Amniotic stem cell (primary cell): ENCODE measurements at regions not wholly inside any gene's neighbourhood (a gene's known extent, or its start where the extent isn't known, plus 50 kb on each side); places are given as distances from the start of the nearest gene placed in this dataset.

Experiments
- DNase-seq: peaks from one replicate; lab custom pipeline; 2025; lab: John Stamatoyannopoulos, UW

DNA sequence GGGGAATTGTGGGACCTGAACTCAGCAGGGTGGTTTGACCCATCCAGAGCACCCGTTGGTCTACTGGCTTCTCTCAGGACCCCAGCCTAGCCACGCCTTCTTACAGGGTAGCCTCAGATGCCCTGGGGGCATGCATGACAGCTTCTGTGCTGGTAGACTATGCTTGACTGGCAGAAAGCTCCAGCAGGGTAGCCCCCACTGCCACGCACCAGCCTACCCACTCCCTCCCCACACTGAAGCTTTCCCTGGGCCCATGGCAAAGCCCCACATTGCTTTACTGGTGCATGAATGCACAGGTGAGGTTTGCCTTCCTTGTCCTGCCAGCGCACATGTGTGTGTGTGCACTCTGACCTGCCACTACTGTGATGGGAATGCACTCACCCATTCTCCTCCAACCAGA lies 772.2 kb downstream of the LRFN5 start:
- no peak for DNase-seq

DNA sequence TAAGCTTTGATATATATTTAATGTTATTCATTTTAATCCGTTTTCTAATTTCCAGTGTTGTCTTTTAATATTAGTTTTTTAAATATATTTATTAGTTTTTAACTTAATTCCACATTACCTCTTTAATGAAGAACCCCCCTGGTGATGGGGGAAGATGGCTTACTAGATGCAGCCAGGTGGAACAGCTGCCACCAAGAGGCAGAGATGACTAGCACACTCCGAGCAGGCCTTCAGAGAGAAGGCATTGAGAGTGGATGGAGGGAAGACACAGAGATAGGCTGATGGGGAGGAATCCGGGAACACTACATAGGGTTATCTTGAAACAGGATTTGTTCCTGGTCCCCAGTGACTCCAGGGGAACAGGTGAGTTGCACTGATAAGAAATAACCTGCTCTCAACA lies 771.6 kb downstream of the LRFN5 start:
- no peak for DNase-seq

DNA sequence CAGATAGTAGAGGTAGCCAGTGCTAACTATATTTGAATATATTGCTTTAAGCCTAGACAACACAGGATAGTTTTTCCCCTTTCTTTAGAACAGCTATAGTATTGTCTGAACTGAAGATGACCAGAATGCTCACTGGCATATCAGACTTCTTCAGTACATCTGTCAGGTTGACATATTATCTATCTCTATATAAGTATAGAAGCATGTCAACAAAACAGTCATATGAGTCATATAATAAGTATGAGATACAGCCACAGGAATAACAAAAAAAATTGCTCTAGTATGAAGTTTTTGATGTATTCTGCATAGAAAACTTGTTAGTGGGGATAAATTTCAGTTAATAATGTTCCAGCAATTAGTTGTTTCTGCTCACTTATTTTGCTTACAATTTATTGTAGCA lies 767.7 kb downstream of the LRFN5 start:
- DNase-seq, result no peak

DNA sequence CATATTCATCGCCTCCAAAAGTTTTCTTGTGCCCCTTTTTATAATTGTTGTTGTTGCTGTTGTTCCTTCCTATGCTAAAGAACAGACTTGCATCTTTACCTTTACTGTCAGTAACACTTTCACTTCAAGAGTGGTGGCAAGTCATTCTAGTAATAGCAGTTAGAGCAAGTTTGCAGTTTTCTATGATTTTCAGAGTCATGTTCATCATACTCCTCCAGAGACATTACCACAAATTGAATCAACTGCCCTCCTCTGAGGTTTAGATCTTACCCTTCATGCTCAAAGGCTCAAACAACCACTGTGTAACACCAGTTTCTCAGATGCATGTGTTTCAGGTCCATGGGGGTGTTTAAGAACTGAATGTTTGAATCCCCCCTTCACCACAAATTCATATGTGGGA lies 763.4 kb downstream of the LRFN5 start:
- no peak for DNase-seq

DNA sequence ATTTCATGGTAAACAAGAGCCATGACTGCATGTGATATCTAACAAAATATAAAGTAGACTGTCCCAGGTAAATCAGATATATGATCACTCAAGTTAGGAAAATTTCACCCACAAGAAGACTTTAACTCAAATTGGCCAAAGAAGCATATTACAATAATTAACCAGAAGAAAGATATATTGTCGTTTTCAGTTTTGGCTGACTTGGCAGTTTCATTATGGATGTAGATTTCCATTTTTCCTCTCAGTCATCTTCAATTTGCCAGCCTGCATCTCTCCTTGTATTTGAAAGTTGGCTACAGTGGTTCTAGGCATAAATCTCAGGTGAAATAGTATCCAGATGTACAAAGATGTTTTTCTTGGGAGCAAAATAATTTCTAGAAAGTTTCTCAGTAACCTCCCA lies 761.6 kb downstream of the LRFN5 start:
- DNase-seq, result no peak

DNA sequence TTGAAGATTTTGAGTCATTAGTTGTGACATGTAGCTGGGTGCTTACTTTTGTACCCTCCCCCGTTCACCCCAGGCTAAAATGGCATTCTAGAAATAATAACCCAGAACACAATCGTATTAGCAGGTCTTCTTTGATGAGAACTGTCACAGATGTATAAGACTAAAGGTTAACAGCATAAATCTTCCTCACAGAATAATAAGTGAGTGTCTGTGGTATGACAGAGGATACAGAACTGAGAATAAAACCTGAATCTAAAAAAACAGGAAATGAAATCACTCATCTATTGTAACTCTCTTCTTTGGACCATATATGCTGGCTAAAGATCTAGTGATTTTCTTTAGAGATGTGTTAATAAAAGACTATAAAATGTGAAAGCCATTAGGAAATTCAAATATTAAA lies 746.6 kb downstream of the LRFN5 start:
- DNase-seq, result no peak

DNA sequence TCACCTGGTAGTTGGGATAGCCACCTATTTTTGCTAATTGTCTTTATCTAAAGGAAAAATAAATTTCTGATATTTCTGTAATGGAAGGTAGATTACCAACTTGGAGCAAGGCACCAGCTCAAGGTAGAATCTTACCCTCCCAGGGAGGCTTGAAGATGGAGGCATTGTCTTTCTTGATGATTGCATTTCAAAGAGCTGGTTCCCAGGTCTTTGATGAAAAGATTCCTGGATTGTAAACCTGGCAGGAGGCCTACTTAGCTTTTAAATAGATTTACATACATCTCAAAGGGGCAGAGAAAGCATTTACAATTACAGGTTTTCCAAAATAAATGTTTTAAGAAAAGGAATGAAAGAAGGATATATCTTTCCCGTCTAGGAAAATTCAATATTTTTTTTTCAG lies 729.2 kb downstream of the LRFN5 start:
- DNase-seq, result no peak

DNA sequence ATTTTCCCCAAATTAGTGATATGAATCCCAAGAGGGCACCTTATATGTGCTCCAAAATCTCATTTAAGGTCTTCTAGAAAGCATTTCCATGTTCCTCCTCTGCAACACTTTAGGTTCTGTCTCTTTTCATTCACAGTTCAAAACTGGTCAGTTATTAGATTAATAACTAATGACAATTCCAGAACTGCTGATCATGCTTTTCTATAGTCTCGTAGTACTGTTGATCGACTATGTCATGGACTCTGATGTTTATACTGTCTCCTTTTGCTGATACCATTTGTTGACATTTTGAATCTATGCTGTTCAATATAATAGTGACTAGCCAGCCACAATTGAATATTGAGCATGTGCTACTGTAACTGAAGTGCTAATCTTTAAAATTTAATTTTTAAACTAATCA lies 728.3 kb downstream of the LRFN5 start:
- DNase-seq, result no peak

DNA sequence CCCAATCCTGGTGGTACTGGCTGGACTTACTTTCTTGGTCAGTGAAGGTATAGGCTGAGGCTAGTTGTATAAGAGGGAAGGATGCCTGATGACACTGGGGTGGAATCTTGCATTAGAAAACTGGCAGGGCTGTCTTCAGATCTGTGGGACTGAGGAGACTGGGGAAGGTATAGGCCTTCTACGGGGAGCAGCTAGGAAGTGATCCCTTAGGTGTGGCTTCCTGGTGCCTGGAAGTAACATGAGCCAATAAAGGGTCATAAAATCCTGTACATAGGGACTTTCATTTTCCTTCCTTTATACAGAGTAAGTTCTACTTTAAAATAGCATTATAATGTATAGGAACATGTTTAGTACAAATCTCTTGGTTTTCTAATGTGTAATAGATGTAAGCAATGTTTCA lies 716.8 kb downstream of the LRFN5 start:
- no peak for DNase-seq

DNA sequence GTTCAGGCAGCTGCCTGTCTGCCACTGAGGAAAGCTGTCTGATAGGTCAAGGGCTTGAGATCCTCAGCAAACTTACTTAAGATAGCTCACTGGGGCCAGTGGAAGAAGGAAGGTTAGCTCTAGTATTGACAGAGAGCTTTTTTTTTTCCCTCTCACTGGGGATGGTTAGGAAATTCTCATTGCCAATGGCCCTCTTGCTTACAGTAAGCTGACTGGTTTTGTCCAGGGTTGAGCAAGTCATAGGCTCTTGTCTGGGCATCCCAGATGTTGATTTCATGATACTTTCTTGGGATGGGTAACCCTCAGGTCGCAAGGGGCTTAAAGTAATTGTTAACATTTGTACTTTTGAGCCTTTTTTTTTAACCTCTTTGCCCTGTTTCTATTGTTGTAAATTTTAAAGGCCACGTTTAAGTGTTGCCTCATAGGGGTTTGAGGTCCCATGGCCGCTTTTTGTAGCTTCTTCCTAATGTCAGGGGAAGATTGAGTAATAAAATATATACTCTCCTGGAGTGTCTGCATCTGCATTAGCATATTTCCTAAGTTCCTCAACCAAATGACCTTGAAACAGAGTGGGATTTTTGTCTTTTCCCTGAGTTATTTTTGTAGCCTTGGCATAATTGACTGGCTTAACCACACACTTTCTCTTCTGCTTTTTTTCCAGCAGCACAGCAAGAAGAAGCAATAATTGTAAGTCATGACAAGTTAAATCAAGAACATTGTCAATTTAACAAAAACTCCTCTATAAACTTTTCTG lies 716.0 kb downstream of the LRFN5 start:
- DNase-seq, result no peak

DNA sequence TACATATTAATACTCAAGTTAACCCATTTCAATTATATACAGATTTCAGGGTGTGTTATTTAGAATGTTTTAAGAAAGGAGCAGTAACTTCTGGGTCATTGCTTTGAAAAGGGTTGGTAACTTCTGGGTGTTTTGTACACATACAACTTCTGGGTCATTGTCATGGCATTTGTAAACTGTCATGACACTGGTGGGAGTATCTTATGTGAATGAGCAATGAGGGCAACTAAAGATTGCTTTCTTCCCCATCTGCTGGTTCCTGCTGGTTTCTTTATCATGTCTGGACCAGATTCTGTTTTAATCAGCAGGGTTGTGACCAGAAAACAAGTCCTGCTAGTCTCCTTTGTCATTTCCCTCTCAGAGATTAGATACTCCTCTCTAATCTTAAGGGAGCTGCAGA lies 713.3 kb downstream of the LRFN5 start:
- DNase-seq, result no peak

DNA sequence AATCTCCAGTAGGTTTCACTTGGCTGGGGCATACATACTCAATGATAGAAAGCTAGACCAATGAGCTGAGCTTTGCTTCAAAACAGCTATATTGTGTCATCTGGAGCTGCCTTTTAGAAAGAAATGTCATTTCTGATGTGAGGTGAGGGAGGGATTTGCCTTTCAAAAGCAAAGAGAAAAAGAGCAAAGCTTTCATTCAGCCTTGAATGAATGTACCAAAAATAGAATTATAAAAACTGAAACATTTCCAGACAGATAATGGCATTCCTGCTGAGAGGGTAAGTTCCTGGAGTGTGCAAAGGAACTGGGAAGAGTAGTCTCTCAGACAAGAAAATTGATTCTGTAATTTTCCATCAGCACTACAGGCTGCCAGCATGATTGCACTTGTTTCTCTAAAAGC lies 710.0 kb downstream of the LRFN5 start:
- no peak for DNase-seq

DNA sequence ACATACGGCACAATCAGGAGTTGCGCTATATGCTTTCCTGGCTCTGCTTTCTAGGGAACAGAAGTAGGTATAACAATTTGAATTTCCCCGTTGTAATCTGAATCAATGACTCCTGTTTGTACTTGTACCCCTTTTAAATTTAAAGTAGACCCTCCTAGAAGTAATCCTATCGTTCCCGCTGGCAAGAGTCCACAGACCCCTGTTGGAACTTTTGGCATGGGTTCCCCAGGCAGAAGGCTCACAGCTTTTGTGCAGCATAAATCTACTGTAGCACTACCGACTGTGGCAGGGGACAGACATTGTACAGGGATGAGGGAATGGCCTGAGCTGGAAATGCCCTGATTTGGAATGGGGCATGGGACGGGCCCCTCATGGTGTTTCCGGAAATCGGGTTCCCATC lies 705.2 kb downstream of the LRFN5 start:
- DNase-seq, result no peak

DNA sequence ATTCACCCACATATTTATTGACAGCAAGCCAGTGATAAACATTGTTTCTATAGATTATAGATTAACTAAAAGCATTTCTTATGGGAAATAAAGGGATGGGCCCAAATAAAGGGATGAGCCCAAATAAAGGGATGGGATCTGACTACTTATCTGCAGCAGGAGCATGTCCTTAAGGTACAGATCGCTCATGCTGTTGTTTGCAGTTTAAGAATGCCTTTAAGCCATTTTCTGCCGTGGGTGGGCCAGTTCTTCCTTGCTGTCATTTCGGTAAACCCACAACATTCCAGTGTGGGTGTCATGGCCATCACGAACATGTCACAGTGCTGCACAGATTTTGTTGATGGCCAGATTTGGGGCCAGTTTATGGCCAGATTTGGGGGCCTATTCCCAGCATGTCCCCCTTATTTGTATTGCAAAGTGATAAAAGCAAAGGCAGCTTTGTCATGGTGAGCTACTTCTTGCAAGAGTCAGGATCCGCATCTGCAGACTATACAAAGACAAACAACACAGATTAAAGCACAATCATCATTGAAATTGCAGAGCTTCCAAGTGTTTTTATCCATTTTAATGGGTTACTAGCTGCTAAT lies 700.7 kb downstream of the LRFN5 start:
- DNase-seq, result no peak

DNA sequence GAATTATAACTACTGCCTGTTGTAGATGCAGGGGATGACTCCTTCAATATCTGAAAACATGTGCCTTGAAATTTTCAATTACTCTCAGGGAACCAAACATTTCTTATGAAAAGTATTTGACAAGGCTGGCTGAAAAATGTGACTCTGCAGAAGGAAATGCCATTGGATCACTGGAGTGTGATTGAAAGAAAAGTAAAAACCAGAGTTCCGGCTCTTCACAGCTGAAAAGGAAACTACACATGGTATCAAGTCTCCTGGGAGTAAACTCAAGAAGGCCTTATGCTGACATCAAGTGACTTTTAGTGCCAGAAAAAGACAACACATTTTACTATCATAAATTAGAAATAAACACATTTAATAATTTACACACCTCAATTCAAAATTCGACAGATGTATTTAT lies 693.0 kb downstream of the LRFN5 start:
- DNase-seq, result no peak

DNA sequence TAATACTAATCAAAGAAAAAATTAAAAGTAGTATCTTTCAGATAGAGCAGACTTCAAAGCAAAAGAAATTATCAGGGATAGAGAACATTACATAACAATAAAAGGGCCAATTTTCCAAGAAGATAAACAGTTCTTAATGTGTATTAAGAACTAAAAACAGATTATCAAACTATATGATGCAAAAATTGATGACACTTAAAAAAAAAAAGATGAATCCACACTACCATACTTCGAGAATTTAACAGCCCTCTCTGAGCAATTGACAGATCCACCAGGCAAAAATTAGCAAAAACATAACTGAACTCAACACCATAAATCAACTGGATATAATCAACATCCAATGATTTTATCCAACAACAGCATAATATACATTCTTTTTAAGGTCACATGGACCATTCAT lies 686.5 kb downstream of the LRFN5 start:
- DNase-seq, result no peak

DNA sequence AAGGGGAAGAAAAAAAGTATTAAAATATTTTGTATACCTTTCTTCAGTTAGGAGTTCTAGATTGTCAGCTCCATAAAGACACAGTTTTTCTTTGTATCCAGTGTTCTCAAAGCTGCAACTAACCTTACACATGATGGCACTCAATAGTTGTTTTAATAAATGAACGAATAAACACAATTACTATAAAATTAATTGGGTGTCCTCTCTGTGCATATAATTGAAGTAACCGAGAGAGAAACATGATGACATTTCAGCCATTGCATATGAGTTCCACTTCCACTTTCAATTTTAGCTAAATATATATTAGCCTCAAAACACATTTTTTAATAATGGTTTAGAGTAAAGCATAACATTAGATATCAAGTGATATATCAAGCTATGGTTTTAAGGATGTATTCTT lies 671.2 kb downstream of the LRFN5 start:
- DNase-seq, result no peak

DNA sequence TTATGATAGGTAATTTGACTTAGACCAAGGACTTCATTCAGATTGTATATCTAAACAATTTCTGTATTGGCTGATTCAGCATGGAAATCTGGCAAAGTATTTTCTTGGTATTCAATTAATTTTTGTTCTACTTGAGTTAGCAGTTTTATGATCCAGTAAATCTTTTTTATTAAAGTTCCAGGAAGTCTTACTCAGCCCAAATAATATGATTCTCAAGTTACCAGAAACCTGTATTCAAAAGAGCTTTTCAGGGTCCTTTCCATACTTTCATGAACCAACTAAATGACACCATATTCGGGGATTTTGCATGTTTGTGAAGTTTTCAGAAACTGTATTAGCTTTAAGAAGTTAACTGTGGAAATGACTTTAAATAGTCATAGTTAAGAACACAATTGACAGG lies 662.6 kb downstream of the LRFN5 start:
- no peak for DNase-seq

DNA sequence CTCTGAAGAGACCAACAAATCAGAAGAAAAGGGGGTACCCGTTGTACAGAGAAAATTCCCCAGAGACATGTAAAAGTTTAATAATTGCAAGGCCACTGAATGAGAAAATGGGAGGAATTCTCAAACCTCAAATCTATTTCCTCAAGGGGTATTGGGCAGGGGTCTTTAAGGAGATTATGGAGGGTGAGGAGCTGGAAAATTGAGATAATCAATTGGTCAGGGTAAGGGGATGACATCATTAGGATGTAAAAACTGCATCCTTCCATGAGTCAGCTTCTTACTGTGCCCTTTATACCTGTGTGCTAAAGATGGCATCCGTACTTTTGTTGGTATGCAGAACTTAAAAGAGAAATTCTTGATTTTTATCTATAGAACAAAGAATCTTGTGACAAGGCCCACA lies 641.5 kb downstream of the LRFN5 start:
- no peak for DNase-seq

DNA sequence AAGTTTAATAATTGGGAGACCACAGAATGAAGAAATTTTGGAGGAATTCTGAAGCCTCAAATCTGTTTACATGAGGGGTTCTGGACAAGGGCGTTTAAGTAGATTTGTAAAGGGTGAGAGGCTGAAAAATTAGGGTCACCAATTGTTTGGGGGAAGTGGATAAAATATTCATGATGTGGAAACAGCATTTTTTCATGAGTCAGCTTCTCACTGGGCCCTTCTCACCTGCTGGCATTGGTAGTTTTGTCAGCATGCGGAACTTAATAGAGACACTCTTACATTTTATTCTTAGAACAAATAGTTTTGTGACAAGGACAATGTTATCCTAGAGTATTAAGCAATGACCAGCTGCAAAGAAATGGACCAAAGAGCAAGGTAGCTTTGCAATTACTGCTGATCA lies 634.4 kb downstream of the LRFN5 start:
- no peak for DNase-seq

DNA sequence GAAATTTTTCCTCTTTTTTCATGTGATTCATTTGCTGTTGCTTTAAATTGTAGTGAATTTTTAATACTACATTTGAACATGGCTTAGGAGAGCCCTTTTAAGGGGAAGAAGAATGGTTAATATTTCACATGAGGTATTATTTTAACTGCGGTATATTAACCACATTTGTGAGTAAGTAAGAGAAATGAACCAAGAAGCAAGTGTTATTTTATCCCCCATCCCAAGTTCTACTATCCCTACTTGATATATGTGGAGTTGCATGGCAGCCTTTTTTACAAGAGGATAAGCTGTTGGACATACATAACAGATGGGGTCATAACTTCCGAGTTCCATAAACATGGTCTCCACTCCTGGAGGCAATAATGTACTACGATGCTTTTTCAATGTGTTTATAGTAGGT lies 623.3 kb downstream of the LRFN5 start:
- DNase-seq, result no peak

DNA sequence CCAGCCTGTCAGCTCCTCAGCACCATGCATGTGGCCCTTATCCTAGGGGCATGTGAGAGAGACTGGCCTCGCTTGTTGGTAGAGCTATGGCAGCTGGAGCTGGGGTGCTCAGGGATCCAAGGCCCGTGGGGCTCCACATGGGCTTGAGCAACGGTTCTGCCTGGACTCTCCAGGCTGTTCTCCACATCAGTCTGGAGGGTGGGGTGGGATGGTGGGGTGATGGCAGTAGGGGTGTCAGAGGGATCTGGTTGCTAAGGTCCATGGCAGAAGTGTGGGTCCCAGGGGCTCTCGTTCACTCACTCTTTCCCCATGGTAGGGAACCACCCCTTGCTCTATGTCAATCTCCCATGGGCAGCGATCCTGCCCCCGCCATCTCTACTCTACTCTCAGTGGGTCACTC lies 622.6 kb downstream of the LRFN5 start:
- no peak for DNase-seq

DNA sequence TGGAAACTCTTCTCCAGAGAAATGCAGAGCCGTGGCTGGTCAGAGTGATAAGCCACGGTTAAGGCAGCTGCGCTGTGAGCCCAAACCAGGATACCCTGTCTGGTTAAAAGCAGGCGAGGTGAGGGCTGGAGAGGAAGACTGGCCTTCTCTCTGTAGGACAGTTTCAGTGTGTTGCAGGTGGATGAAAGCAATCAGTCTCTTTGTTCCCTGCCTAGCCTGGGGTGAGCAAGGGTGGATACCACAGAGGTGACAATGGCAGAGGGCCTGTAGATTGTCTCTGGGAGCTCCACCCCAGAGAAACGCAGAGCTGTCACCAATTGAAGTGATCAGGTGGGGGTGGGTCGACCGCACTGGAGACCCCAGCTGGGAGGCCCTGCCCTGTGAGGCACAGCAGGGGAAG lies 621.9 kb downstream of the LRFN5 start:
- no peak for DNase-seq
